Stimulated activated CD8-positive, alpha-beta memory T cell treated with anti-CD3 and anti-CD28 coated beads, Interleukin-15, amount 100 ng/mL, for 4 hours (primary cell): ENCODE measurements at regions not wholly inside any gene's neighbourhood (a gene's known extent, or its start where the extent isn't known, plus 50 kb on each side); places are given as distances from the start of the nearest gene placed in this dataset.
"Not testable (repeated sequence)": the region's sequence is repeated elsewhere in the genome, so short reads cannot be mapped to it uniquely, and the experiment has no call there.

ENCODE experiments used
- DNase-seq, 2 donors: peaks; one replicate each; pipeline ENCODE4 v3.0.0-alpha.2; 2020; ENCODE audit warnings: low read depth in 2 of 2

DNA sequence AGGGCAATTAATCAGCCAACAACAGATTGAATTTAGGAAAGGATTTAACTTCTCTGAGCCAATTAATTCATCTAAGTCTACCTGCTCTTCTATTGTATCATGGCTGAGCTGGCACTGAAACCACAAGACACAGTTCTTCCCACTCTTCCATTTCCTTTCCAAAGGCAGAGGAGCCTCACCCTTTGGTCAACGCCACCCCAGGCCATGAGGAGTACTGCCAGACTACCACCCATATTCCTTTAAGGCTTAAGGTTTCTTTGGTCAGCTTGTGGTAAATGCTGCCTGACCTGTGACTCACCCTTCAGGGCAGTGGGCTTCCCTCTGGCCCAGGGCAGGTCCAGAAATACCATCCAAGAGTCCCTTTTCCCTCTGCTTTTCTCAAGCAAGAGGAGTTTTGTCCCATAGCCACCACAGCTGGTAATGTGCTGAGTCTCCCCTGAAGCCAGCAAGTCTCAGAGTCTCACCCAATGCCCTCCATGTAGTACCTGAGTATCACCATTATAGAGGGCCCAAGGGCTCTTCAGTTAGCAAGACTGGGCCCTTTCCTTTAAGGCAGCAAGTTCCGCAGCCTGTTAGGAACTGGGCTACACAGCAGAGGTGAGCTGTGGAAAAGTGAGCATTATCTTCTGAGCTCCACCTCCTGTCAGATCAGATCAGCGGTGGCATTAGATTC, 900.5 kb upstream of the CRIM1 start:
- DNase-seq, result no peak

DNA sequence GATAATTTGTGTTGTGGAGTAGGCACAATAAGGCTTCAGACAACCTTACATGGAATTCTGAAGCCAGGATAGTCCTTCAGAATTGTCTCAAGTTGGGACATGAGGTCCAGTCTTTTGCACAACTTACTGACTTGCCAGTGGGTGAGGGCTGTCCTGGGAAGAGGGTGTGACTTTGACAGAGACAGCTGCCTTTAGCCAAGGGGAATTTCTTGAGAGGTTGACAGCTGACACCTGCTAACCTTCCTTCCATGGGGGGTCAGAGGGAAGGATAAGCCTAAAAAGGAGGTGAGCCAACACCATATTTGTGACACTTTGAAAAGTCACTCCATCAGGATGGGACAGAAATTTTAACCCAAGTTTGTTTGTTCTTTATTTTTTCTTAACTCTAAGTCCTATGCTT, 907.8 kb upstream of the CRIM1 start:
- DNase-seq, result no peak

DNA sequence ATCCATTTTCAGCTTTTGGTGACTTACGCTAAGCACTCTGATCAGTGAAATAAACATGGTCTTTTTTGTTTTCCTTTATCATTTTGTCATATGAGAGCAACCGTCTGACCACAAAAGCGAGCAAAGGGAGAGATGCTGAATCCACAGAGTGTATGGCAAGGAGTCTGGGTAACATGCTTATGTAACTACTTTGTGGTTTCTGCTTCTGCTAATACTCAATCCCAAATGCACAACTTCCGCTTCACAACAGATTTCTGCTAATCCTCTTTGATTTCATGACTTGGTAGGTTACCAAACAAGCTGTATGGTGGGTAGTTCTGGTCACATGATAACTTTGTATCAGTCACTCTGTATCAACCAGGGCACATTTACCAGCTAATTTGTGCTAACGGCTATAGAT, 908.4 kb upstream of the CRIM1 start:
- DNase-seq, result no peak

DNA sequence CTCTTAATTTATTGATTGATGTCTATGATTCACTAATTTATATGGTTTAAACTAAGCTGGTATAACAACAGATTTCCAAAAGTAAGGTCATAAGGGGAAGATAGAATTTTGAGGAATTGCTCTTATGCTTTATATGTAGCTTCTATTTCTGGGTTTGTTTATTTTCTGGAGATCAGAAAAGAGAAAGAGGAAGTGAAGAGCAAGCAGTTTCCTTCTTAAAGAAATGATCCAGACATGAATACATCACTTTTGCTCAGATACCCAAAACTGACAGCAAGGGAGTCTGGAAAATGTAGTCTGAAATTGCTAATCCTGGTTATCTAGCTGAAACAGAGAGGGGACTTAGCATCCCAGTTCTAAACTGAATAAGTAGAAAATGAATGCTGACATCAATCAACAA, 912.5 kb upstream of the CRIM1 start:
- DNase-seq, result no peak

DNA sequence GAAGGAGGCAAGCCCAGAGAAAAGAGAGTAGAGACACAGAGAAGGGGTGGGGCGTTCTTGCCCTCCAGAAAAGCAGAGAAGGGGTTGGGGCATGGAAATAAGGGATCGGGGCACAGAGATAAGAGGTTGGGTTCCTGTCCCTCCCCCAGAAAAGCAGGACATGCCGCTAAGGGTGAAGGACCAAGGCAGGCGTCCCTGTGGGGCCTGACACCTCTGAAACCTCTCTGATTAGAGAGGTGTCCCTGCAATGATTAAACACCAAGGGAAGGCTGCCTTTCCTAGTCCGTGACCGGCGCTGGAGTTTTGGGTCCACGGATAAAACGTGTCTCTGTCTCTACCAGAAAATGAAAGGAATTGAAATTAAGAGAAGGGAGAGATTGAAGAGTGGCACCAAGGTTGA, 914.0 kb upstream of the CRIM1 start:
- DNase-seq, result not testable (repeated sequence)

DNA sequence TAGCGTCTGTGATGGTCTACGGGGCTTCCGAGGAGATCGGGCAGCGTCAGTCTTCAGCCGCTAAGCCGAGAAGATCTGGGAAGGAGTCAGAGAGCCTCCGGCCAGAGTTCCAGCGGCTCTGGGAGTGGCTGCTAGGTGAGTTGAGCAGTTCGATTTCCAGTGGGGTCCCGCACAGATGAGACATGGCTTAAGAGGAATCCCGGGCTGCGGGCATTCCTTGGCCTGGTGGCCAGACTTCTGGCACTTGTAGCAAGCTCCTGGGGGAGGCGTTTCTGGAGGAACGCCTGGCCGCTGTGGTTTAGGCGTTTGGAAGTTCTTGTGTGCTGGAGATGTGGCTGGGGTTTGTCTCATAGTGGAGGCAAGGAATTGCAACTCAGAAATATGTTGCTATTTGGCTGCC, 915.3 kb upstream of the CRIM1 start:
- DNase-seq, result not testable (repeated sequence)

DNA sequence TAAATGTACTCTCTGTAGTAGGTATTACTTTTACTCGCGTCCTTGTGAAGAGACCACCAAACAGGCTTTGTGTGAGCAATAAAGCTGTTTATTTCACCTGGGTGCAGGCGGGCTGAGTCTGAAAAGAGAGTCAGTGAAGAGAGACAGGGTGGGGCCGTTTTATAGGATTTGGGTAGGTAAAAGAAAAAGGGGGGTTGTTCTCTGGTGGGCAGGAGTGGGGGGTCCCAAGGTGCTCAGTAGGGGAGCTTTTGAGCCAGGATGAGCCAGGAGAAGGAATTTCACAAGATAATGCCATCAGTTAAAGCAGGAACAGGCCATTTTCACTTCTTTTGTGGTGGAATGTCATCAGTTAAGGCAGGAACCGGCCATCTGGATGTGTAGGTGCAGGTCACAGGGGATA, 918.7 kb upstream of the CRIM1 start:
- DNase-seq, result not testable (repeated sequence)

DNA sequence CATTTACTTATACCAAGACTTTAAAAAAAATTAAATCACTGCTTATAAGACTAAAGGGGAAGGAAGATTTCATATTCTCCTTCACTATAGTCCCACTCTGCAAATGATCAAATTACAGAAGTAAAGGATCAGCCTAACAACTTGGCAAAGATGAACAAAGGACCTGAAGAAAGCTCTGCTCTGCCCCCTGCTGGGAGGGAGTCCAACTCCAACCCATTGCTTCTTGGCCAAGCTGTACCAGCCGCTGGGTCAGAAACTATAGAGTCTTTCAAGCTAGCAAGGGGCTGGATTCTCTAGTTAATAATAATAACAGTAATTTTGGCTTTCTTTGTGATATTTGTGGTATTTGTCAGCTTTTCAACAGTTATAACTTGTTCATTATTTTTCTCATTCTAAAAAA, 927.0 kb upstream of the CRIM1 start:
- DNase-seq, result no peak

DNA sequence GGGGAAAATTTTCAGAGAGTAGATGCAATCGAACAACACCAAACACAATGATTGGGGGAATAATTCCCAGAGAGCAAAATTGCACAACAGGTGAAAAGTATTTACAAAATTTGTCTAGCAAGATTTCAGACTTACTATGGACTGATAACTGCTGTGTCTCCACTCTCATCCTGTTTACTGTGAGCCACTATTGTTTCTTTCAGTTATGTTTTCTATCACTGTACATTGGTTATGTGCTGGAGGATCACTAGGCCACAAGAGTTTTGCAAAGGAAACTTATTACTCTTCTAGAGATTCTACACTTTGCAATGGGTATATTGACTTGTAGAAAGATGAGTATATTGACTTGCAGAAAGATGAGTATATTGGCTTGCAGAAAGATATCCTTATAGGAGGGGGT, 934.1 kb upstream of the CRIM1 start:
- DNase-seq, result no peak

DNA sequence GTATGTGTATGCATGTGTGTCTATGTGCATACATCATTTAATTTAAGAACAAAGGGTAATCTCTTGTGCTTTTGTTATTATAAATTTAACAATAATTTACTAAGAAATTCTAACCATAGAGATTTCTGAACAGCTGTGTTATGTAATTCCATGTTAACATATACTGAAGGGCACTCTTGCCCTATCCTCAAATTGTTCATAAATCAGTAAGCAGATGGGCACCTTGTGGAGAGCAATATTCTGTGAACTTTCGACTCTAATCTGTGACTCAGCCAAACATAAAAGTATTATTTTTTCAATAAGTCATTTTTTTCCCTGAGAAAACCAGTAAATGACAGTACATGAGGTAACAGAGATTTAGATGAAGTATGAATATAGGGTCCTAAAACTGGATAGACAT, 938.3 kb upstream of the CRIM1 start:
- no peak for DNase-seq

DNA sequence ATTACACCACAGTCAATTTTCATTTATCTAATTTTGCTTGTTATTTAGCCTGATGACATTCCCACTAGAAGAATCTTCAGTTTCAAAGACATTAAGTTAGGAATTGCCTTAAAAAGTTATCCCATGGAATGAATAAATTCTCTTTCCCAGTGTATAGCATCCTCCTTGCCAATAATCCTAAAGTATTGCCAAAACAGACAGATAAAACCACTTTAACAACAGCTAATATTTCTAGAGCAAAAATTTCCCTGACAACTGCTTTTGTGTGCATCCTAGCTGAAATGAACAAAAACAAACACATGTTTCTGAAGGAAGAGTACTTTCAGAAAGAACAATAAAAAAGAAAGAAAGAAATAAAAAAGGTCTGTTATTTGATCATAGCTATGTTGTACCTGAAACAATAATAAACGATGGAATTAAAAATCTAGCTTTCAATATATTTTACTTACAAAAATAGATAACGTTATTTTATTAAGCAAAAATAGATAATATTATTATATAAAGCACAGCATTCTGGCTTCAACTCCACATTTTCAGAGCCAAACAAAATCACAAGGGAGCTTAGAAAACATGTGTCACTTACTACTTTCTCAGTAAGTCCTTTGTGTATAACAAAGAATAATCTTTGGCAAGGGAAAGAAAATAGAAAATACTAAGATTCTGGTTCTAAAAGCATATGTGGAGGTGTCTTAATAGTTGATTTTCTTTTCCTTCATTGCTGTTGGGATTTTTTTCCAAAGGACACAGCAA, 939.0 kb upstream of the CRIM1 start:
- DNase-seq, result no peak

DNA sequence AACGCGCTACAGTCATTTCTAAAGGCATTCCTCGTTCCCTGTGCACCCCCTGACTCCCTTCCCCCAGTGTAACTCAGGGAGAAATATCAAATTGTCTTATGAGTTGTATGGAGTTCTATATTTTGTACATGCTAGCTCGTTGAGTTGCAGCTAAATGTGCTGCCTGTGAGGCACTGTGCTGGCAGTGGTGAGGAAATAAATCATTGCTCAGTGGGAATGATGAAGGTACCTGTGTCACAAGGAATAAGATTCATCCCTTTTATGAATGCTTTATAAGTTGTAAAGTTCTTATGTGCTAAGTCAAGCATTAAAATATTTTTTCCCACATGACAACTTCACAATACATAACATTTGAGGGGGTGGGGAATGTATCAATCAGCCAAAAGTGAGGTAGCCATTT, 939.6 kb upstream of the CRIM1 start:
- DNase-seq, result no peak

DNA sequence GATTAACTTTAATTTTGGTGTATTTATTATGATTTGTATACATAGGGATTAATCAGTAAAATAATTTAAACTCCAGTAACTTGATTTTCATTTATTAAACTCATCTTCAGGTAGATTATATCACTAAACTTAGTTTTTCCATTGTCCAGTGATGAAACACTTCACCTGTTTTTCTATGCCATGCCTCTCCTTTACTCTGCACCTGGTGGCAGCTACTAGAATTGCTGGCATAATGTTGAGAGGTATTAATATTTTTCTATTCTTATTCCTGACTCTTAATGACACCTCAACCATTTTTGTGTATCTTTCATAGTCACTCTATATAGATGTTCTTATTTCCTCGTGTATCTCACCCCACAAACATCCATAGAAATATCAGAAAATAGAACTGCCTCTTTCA, 940.3 kb upstream of the CRIM1 start:
- no peak for DNase-seq

DNA sequence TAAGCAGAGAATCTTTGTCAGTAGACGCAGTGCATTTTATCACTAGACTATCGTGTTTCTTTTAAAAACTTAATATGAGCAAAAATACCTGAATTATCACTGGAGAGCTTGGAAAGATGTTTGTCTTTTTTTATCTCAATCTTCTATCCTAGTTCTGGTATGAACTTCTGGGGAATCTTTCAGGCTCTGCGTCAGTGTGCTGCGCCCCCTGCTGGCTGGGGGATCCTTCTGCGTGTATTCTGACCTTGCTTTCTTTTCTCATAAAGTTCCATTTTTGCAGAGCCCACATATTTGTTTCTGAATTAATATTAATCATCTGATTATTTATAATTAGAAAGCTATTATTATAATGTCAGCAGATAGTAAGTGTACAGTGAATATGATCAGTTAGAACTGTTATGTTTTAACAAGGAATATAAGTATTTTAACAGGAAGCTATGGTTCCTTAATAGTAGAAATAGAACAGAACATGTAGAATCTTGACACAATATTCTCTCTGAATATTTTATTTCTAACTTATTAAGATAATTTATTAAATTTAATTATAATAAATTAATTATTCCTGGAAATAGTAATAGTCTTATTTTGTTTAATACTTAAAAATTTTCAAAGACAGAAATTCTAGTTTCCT, 945.0 kb upstream of the CRIM1 start:
- no peak for DNase-seq

DNA sequence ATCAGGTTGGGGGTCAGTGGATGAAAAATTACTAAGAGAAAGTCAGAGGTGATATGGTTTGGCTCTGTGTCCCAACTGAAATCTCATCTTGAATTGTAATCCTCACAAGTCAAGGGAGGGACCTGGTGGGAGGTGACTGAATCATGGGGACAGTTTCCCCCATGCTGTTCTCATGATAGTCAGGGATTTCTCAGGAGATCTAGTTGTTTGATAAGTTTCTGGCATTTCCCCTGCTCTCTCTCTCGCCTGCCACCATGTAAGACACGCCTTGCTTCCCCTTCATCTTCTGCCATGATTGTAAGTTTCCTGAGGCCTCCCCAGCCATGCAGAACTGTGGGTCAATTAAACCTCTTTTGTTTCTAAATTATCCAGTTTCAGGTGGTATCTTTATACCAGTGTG, 945.8 kb upstream of the CRIM1 start:
- no peak for DNase-seq

DNA sequence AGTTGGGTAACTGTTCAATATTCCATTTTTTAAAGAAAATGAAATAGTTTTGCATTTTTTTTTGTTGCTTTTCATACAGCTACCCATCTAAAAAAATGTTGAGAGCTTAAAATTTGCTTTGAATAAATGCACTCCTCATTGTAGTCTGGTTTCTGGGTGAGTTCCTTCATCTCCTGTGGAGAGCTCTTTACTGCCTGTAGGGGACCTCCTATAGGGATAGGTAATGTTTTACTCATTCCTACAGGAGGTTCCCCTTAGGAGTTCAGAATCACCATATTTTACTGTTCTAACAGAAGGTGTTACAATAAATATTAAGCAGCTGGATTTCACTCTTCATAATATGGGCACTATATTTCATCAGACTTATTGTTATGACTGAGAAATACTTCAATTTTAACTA, 947.3 kb upstream of the CRIM1 start:
- DNase-seq, result no peak

DNA sequence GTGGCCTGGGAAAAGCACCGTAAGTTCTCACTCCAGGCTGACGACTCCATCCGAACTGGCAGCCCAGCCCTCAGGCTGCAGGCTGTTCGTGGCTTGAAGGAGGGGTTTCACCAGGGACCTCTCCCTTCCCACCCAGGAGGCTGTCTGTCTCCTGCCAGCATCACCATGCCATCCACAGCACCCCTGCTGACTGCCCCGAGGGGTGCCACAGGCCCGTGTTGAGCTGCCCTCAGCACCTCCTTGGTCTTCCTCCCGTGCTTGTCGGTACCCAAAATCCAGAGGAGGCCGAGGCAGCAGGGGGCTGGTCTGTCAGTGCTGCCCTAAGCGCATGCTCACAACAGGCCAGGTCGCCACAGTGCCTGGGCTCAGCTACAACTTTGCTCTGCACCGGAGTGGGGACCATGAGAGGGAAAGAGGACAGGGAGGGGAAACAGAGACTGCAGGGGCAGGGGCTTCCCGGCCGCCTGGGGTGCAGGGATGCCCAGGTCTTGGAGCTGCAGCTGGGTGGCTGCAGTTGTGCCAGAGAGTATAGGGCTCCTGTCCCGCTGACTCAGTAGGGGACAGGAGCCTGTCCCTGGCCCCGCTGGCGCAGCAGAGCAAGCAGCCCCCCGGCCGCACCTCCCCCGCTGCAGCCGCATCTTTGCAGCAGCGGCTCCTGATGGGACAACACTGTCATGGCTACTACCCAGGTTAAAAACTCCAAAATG, 963.7 kb upstream of the CRIM1 start:
- DNase-seq, result no peak

DNA sequence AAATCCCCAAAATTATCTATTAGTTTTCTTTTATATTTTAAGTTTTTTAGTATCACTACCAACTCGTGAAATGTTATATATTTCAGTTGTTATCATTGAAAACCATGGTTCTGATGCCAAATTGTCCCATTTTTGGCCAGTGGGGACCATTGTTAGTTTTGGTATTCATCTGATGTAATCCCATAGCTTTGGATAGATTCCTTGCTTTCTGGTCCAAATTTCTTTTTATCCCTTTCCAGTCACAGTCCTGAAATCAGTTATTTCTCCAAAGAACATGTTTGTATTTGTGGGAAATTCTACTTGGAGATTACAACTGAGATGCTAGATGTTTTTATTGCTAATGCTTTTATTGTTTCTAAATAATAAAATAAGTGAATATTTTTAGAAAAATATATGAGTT, 976.8 kb upstream of the CRIM1 start:
- DNase-seq, result no peak

DNA sequence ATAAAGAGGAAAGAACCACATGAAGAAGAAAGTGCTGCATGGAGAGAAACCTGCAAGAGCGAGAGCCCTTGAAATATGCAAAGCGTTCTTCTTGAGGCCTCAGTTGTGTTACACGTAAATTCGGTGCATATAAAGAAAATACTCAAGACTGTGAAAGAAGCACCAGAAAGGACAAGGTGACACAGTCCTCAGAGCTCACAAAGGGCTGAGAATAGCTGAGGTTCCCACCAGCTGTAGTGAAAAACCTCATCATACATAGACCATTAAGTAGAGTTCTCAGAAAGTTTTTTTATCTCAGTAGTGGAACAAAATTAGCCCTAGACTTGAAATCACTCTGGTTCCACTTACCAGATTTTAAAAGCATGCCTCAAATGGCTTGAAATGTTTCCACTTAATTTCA, 980.7 kb upstream of the CRIM1 start:
- no peak for DNase-seq

DNA sequence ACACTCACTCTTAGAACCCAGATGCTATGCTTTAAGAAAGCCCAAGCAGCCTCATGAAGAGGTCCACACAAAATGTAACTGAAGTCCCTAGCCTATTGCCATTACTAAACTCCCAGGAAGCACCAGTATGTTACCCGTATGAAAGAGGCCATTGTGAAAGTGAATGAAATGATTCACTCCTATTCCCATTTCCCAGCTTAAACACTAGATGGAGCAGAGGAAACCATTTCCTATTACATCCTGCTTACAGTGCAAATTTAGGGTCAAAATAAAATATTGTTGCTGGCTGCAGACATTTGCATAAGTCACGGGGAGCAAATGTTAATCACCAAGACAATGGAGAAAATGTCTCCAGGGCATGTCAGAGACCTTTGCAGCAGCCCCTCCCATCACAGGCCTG, 989.7 kb upstream of the CRIM1 start:
- no peak for DNase-seq

DNA sequence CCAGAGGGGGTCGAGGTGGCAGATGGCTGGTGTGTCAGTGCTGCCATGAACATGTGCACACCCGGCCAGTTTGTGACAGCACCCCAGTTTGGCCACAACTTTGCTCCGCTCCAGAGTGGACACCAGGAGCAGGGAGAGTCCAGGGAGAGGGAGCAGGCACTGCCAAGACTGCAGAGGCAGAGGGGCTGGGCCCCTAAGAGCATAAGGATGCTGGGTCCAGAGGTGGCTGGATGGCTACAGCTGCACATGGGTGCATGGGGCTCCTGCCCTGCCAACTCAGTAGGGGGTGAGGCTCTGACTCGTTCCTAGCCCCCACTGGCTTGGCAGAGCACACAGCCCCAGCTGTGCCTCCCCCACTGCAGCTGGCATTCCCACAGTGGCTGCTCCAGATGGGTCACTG, 999.2 kb upstream of the CRIM1 start:
- no peak for DNase-seq

DNA sequence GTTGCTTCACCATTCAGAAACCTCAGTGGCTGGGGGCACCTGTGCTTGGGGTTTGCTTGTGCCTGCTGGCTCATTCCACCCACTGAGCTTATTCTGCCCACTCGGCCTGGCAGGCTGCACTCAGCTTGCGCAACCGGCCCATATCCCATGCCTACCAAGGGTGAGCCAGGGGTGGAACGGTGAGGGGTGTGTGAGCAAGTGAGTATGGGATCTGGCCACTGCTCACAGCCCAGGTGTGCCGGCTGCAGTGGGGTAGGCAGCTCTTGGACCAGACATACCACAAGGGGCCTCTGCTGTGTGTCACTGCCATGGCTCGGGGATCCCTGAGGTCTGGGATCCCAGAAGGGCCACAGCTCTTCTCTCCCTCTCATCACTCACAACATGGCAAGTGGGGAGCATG, 1000.5 kb upstream of the CRIM1 start:
- no peak for DNase-seq

DNA sequence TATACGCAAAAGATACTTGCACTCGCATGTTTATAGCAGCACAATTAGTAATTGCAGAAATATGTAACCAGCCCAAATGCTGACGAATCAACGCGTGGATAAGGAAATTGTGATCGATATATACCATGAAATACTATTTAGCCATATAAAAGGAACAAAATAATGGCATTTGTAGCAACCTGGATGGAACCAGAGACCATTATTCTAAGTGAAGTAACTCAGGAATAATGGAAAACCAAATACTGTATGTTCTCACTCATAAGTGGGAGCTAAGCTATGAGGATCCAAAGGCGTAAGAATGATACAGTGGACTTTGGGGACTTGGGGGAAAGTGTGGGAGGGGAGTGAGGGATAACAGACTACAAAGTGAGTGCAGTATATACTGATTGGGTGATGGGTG, 1008.0 kb upstream of the CRIM1 start:
- DNase-seq, result no peak
